SJSA1 (cell line): ENCODE measurements at regions not wholly inside any gene's neighbourhood (a gene's known extent, or its start where the extent isn't known, plus 50 kb on each side); places are given as distances from the start of the nearest gene placed in this dataset.

Experiments used
- DNase-seq, 2 experiments: peaks; one replicate each; pipeline ENCODE4 v3.0.0-alpha.2; 2015 to 2020; ENCODE audit warnings: low spot score in 2 of 2, low read depth in 1 of 2
- H3K27ac ChIP-seq: fragments of 250-450 bp; sonication (Bioruptor Pico); 2 replicates; pipeline ENCODE4 v1.5.1; 2020; ENCODE audit warnings: mild to moderate bottlenecking, moderate library complexity
- H3K27me3 ChIP-seq: fragments of 250-450 bp; sonication (Bioruptor Pico); replicated peaks from 2 replicates; pipeline ENCODE4 v1.5.1; 2020; ENCODE audit warnings: mild to moderate bottlenecking, moderate library complexity
- H3K36me3 ChIP-seq: fragments of 250-450 bp; sonication (Bioruptor Pico); 2 replicates; pipeline ENCODE4 v1.5.1; 2020; ENCODE audit warnings: mild to moderate bottlenecking
- H3K4me1 ChIP-seq: fragments of 250-450 bp; sonication (Bioruptor Pico); replicated peaks from 2 replicates; pipeline ENCODE4 v1.6.1; 2021; ENCODE audit warnings: mild to moderate bottlenecking
- H3K4me3 ChIP-seq: fragments of 250-450 bp; sonication (Bioruptor Pico); 2 replicates; pipeline ENCODE4 v1.5.1; 2020; ENCODE audit warnings: mild to moderate bottlenecking
- H3K9me3 ChIP-seq: fragments of 250-450 bp; sonication (Bioruptor Pico); replicated peaks from 2 replicates; pipeline ENCODE4 v1.5.1; 2020; ENCODE audit warnings: mild to moderate bottlenecking

DNA sequence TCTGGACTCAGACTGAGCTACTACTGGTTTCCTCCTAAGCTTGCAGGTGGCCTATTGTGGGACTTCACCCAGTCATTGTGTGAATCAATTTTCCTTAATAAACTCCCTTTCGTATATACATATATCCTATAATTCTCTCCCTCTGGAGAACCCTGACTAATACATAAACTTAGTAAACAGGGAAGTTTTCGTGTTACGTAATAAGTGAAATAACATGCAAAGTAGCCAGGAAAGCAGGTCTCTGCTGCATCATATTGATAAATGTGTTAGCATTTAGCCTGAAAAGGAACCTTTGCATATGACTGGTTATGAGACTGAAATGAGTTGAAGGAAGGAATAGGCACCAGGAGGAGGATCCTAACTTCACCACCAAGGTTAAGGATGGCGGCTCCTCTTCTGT, 527.2 kb upstream of the FAM98A start:
- Histone ChIP-seq H3K4me3 (no peak overlapping the region), H3K9me3 (no peaks in the 10 kb centered on the region), H3K4me1 (no peaks in the 10 kb centered on the region), H3K36me3 (no peaks in the 10 kb centered on the region), H3K27me3 (no peaks in the 10 kb centered on the region), H3K27ac (no peak overlapping the region)
- no peak for DNase-seq

DNA sequence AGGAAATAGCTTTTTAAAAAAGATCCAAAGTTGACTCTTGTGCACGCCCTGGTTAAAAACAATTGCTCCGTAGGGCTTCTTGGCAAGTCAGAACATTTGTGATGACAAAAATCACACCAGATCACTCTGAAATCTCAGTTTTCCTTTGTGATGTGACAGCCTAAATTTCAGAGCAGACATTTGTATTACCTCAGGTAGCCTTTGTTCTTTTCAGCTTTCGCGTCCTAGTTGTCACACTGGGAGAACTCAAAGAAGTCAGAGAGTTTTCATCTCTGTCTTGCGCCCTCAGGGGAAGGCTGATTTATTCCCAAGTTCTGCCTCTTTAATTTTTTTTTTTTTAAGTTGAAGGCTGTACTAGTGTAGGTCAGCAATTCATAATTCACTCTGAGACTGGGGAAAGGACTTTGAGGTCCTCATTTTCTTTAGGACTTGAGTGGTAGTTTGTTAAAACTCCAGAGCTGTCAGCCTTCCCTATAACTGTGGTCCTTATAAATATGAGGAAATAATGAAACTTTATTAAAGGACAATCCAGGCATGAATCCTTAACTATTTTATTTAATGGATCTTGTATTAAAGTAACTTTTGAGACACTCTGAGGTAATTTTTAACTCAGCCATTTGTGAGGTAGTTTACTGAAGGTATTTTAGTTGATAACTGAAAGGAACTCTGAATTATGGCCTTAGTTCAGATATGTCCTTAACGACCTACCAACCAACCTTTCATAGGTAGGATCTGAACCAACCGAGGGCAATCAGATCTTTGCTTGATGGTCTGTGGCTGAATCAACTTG, 525.1 kb upstream of the FAM98A start:
- Histone ChIP-seq H3K27ac (no peak overlapping the region), H3K9me3 (no peaks in the 10 kb centered on the region), H3K4me3 (no peak overlapping the region), H3K27me3 (no peaks in the 10 kb centered on the region), H3K36me3 (no peaks in the 10 kb centered on the region), H3K4me1 (no peaks in the 10 kb centered on the region)
- DNase-seq: no peak

DNA sequence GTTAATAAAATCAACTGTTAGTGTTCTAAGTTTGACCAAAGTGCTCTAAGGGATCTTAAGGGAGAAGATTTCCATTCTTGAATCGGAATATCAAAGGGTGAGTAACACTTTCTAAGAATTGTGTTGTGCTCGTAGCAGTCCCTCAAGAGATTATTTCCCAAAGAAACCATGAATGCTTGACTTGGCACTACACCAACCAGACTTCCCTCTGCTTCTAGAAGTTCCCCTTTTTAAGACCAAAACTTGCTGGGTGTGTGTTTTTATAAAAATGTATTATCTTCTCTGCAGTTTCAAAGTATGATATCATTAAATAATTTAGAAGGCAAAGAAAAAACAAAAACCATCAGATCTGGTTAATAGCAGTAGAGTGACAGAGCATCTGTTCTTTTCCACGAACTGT, 522.0 kb upstream of the FAM98A start:
- no peaks in the 10 kb centered on the region for H3K4me1 ChIP-seq
- H3K9me3 ChIP-seq: no peaks in the 10 kb centered on the region
- no peak overlapping the region for H3K4me3 ChIP-seq
- H3K27me3 ChIP-seq: no peaks in the 10 kb centered on the region
- no peak overlapping the region for H3K27ac ChIP-seq
- H3K36me3 ChIP-seq: no peaks in the 10 kb centered on the region
- DNase-seq: no peak

DNA sequence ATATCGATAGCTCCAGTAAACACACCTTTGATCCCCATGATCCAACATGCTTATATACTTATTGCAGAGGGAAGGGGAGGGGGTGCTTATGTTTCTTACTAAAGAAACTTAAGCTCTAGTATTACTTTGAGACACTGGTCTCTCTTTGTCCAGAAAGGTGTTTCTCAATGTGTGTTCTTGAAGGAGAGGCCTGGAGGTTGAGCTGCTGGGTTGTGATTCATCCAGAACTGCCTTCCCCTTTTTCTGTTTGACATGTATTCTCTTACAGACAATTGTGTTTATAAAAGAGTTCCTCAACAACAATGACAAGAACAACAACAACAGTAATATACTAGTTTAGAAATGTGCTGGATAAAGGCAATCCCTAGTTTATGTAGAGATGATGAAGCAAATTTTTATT, 516.0 kb upstream of the FAM98A start:
- Histone ChIP-seq H3K27ac (no peak overlapping the region), H3K9me3 (no peaks in the 10 kb centered on the region)

DNA sequence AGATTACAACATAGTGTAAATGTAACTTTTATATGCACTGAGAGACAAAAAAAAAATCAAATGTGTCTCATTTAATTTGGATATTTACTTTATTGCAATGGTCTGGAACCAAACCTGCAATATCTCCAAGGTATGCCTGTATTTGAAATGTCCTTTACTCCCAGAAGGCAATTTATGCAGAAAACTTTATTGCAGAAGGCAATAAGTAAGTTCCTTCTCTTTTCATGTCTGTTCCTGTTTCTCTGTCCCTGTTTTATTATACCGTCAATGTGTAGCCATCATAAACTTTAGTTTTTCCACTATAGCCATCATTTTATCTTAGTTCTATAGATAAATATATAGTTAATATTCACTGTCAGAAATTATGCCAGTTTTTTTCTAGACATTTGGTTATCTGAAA, 513.1 kb upstream of the FAM98A start:
- Histone ChIP-seq H3K4me1 (no peaks in the 10 kb centered on the region), H3K4me3 (no peak overlapping the region), H3K27me3 (no peaks in the 10 kb centered on the region), H3K36me3 (no peaks in the 10 kb centered on the region), H3K9me3 (no peaks in the 10 kb centered on the region), H3K27ac (no peak overlapping the region)
- DNase-seq: no peak

More for the DNA sequence above, 516.0 kb upstream of the FAM98A start:
- Histone ChIP-seq H3K27me3 (no peaks in the 10 kb centered on the region), H3K36me3 (no peaks in the 10 kb centered on the region), H3K4me1 (no peaks in the 10 kb centered on the region), H3K4me3 (no peak overlapping the region)
- no peak for DNase-seq

DNA sequence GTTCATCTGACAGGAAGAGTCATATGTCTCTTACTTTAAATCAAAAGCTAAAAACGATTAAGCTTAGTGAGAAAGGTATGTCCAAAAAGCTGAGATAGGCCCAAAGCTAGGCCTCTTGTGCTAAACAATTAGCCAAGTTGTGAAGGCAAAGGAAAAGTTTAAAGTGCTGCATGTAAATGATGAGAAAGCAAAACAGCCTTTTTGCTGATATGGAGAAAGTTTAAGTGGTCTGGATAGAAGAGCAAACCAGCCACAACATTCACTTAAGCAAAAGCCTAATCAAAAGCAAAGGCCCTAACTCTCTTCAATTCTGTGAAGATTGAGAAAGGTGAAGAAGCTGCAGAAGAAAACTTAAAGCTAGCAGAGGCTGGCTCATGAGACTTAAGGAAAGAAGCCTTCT, 511.3 kb upstream of the FAM98A start:
- no peak for DNase-seq
- H3K4me1 ChIP-seq: peaks cover 15% of the 10 kb centered on the region
- no peak overlapping the region for H3K27ac ChIP-seq
- no peaks in the 10 kb centered on the region for H3K9me3 ChIP-seq
- H3K4me3 ChIP-seq: no peak overlapping the region
- H3K36me3 ChIP-seq: no peaks in the 10 kb centered on the region
- no peaks in the 10 kb centered on the region for H3K27me3 ChIP-seq

DNA sequence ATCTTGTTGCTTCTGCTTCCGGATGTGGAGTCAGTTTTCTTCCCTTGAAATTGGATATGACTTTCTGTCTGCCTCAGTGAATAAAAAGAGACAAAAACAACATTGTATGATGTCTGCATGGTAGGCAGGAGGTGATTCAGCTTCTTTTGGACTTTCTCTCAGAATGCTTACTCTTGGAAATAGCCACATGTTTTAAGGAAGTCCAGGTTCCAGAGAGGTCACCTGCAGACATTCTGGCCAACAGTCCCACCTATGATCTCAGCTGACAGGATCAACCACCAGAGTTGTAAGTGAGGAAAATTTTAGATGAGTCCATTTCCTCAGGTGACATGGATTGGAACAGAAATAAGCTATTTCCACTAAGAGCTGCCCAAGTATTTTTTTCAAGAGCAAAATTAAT, 508.7 kb upstream of the FAM98A start:
- no peak overlapping the region for H3K27ac ChIP-seq
- no peak overlapping the region for H3K4me3 ChIP-seq
- H3K27me3 ChIP-seq: no peaks in the 10 kb centered on the region
- DNase-seq: no peak
- no peaks in the 10 kb centered on the region for H3K9me3 ChIP-seq
- H3K4me1 ChIP-seq: peaks cover 38% of the 10 kb centered on the region
- H3K36me3 ChIP-seq: no peaks in the 10 kb centered on the region

DNA sequence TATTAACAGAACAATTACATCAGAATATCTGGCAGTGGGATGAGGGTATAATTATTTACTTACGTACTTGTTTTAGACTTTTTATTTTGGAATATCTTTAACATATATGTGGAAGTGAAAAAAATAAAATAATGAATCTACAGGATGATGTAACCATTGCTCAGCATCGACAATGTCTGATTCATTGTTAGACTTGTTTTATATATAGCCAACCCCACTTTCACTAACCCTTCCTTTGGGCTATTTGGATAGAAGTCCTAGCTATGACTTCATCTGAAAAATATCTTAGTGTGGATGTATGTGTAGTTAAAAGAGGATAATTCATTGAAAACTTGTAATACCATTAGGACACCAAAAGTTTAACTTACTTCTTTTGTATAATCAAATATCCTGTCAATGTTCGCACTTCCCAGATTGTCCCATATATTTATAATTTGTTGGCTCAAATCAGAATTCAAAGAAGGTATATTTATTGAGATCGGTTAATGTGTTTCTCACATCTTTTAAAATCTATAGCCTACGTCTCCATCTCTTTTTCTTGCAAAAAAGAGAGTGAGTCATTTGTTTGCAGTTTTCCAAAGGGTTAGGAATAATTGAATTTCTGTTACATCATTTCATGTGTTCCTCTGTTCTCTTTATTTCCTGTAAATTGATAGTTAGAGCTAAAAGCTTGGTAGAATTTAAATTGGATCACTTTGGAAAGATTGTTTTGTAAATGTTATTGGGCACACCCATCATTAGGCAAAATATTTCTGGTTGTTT, 506.1 kb upstream of the FAM98A start:
- H3K9me3 ChIP-seq: no peaks in the 10 kb centered on the region
- DNase-seq: peak in 1 of 2 experiments; percentile 81
- H3K36me3 ChIP-seq: no peaks in the 10 kb centered on the region
- H3K27me3 ChIP-seq: no peaks in the 10 kb centered on the region
- peak overlapping the region; percentile 88 for H3K27ac ChIP-seq
- no peak overlapping the region for H3K4me3 ChIP-seq
- peaks cover 44% of the 10 kb centered on the region for H3K4me1 ChIP-seq

DNA sequence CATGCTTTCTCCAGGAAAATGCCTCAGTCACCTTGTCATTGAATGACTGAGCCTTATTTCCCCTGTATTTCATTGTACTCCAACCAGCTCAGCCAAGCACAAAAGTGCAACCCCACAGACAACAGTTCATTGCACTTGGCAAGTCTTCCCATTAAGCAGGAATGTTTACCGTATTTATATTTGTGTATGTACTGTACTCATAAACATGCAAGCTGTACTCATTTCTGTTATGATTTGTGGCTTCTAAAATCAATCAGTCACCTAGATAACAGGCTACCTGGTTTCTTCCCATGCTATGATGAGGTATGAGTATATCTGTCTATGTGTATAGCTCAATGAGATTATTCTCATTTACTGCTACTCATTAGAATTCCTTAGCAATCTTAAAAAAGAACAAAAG, 505.5 kb upstream of the FAM98A start:
- Histone ChIP-seq H3K4me3 (no peak overlapping the region), H3K36me3 (no peaks in the 10 kb centered on the region), H3K27ac (peak overlapping the region; percentile 88), H3K9me3 (no peaks in the 10 kb centered on the region), H3K4me1 (peaks cover 44% of the 10 kb centered on the region), H3K27me3 (no peaks in the 10 kb centered on the region)
- peak; percentile 48 to 70 for DNase-seq

DNA sequence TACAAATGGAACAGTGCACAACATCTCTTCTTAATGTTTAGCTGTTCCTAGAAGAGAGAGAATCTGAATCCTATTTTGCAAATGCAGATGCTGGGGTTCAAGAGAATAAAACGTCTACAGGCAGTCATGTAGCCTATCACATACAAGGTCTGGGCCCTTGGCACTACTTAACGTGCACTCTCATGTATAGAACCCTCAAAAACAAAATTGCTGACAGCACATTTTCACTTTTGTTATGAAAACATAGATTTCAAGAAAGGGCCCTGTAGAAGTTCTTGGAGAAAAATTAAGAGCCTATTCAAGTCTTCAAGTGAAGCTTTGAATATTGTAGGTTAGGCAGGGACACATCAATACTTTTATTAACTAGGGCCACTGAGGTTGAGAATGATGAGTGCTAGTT, 504.3 kb upstream of the FAM98A start:
- DNase-seq: no peak
- peak overlapping the region; percentile 88; the same call in 1 of the 2 replicates for H3K27ac ChIP-seq
- H3K27me3 ChIP-seq: no peaks in the 10 kb centered on the region
- H3K4me3 ChIP-seq: no peak overlapping the region
- peaks cover 44% of the 10 kb centered on the region for H3K4me1 ChIP-seq
- H3K36me3 ChIP-seq: no peaks in the 10 kb centered on the region
- H3K9me3 ChIP-seq: no peaks in the 10 kb centered on the region

DNA sequence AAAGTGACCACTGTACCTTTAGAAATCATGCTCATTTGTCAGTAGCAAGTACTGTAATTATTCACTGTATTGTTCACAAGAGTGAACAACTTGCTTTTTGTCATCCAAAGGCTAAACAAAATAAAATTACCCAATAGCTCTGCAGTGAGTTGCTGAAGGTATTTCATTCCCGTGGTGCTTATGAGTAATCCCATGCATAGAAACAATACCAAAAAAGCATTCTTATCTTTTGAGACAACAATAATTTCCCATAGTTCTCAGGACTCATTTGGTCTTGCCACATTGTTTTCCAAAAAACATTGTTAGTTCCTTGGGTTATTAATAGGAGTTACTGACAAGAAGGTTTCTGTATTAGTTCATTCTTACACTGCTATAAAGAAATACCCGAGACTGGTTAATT, 503.2 kb upstream of the FAM98A start:
- Histone ChIP-seq H3K36me3 (no peaks in the 10 kb centered on the region), H3K9me3 (no peaks in the 10 kb centered on the region), H3K4me3 (no peak overlapping the region), H3K27me3 (no peaks in the 10 kb centered on the region), H3K4me1 (peaks cover 44% of the 10 kb centered on the region), H3K27ac (peak overlapping the region; percentile 31; the same call in 1 of the 2 replicates)
- peak in 1 of 2 experiments; percentile 23 for DNase-seq

DNA sequence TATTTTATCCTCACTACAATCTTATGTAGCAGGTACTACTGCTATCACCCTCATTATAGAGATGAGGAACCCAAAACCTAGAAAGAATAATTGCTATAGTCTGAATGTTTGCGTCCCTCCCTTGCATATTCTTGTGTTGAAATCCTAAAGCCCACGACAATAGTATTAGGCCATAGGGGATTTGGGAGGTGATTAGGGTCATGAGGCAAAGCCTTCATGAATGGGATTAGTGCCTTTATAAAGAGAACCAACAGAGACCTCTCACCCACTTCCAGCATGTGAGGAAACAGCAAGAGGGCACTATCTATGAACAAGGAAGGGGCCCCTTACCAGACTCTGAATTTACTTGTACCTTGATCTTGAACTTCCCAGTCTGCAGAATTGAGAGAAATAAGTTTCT, 500.3 kb upstream of the FAM98A start:
- Histone ChIP-seq H3K4me1 (peaks cover 22% of the 10 kb centered on the region), H3K4me3 (no peak overlapping the region), H3K9me3 (no peaks in the 10 kb centered on the region), H3K27ac (no peak overlapping the region), H3K36me3 (no peaks in the 10 kb centered on the region), H3K27me3 (no peaks in the 10 kb centered on the region)
- no peak for DNase-seq

DNA sequence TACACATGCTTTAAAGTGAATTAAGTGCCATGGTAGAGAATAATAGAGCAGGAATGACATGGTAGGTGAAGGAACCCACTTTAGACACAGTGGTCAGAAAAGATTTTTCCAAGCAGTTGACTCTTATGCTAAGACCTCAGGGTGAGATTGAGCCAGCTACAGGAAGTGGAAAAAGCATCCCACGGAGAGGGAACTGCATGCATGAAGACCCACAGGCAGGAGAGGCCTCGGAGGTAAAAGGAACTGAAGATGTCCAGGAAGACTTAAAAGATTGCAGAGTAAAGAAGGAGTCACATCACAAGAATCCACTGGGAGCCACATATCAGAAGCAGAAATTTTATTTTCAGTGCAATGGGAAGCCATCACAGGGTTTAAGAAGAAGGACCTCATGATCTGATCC, 499.2 kb upstream of the FAM98A start:
- Histone ChIP-seq H3K4me3 (no peak overlapping the region), H3K4me1 (peaks cover 11% of the 10 kb centered on the region), H3K9me3 (no peaks in the 10 kb centered on the region), H3K36me3 (no peaks in the 10 kb centered on the region), H3K27me3 (no peaks in the 10 kb centered on the region), H3K27ac (no peak overlapping the region)
- DNase-seq: no peak

DNA sequence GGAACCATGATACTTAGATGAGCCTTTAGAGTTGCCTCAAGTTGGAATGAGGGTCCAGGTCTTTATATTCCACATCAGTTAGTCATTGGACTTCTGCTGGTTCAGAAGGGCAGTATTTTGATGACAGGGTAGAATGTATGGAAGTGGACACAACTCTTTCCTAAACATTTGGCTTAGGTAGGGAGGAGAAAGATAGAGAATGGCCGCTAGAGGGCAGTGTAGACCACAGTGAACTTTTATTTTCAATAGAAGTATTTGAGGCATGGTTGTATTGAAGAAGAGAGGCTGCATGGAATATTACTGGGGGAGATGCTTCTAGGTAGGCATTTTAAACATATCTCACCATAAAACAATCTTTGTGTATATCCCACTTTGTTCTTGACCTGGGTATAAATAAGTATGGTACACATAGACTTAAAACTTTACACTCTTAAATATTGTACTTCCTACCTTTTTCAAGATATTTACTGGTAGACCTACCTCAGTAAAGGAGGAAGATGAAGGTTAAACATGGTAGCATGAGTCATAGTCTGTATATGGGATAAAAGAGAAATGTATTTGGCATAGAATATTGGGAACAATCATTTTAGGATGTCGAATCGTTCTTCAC, 497.6 kb upstream of the FAM98A start:
- DNase-seq: peak; percentile 49 to 58
- Histone ChIP-seq H3K36me3 (no peaks in the 10 kb centered on the region), H3K4me3 (no peak overlapping the region), H3K27ac (no peak overlapping the region), H3K4me1 (no peaks in the 10 kb centered on the region), H3K9me3 (no peaks in the 10 kb centered on the region), H3K27me3 (no peaks in the 10 kb centered on the region)
